ENCODE measurements at regions not wholly inside any gene's neighbourhood (a gene's known extent, or its start where the extent isn't known, plus 50 kb on each side); places are given as distances from the start of the nearest gene placed in this dataset.

- H2AFZ ChIP-seq = no peak overlapping the region
- no peaks in the 10 kb centered on the region for H3K9me2 ChIP-seq (ENCODE audit: insufficient read depth)
- no peak overlapping the region for H3K4me2 ChIP-seq
- ChIA-PET POLR2A (ENCODE audit: unreplicated experiment) (no interaction called here), CTCF (interaction anchor here (0.7 kb wide), 1 partner anchor 247 kb away, joined by 4 read pairs; no protein-coding TSS in a partner anchor)
- no peaks in the 10 kb centered on the region for H3K27me3 ChIP-seq (ENCODE audit: insufficient read depth, low read depth)
- no peak overlapping the region for H3K27ac ChIP-seq
- DNase-seq = no peak
- H4K20me1 ChIP-seq (ENCODE audit: insufficient read depth) = no peaks in the 10 kb centered on the region
- no peak for TF ChIP-seq CTCF (conservative IDR thresholded peaks at IDR 0.05)
- TF ChIP-seq EZH2 (IDR thresholded peaks at IDR 0.05; ENCODE audit: low read depth) = no peak
- peaks cover 28% of the 10 kb centered on the region for H3K4me1 ChIP-seq (replicated peaks; ENCODE audit: insufficient read depth)
- H3K9me3 ChIP-seq (ENCODE audit: insufficient read depth, low read depth) = no peaks in the 10 kb centered on the region
- no peaks in the 10 kb centered on the region for H3K36me3 ChIP-seq (ENCODE audit: low read depth)
- H3K4me3 ChIP-seq = no peak overlapping the region
- no peaks in the 10 kb centered on the region; the same call in 1 of the 2 replicates for H3K79me2 ChIP-seq (ENCODE audit: low read depth)
- intact Hi-C loops (cut with micrococcal nuclease; ENCODE audit: unreplicated experiment) = loop anchor here (5.0 kb wide), 1 partner anchor 174 kb away; no protein-coding TSS in a partner anchor
- H3F3A ChIP-seq (ENCODE audit: insufficient read depth, low read depth) = peaks cover 13% of the 10 kb centered on the region; the same call in 1 of the 2 replicates
- BruUV-seq (replicated peaks) = no TSS peak
Measured at GRCh38 chr6:150666071-150666470, 66.4 kb downstream of the PLEKHG1 start.

GRCh38 chr6:150667359-150667758, 67.7 kb downstream of the PLEKHG1 start:
- no peak for DNase-seq
- CTCF ChIA-PET = no interaction called here
- POLR2A ChIA-PET (ENCODE audit: unreplicated experiment) = interaction anchor here (0.7 kb wide), 1 partner anchor 937 kb away, joined by 3 read pairs; no protein-coding TSS in a partner anchor
- Histone ChIP-seq H3K9me2 (ENCODE audit: insufficient read depth) (no peaks in the 10 kb centered on the region), H2AFZ (no peak overlapping the region), H3K4me1 (replicated peaks; ENCODE audit: insufficient read depth) (peaks cover 28% of the 10 kb centered on the region), H3K27ac (peak overlapping the region; percentile 62), H3K9me3 (ENCODE audit: insufficient read depth, low read depth) (no peaks in the 10 kb centered on the region), H4K20me1 (ENCODE audit: insufficient read depth) (no peaks in the 10 kb centered on the region), H3K79me2 (ENCODE audit: low read depth) (no peaks in the 10 kb centered on the region; the same call in 1 of the 2 replicates), H3K4me3 (no peak overlapping the region), H3F3A (ENCODE audit: insufficient read depth, low read depth) (peaks cover 13% of the 10 kb centered on the region; the same call in 1 of the 2 replicates), H3K36me3 (ENCODE audit: low read depth) (no peaks in the 10 kb centered on the region), H3K27me3 (ENCODE audit: insufficient read depth, low read depth) (no peaks in the 10 kb centered on the region), H3K4me2 (peak overlapping the region; percentile 76)
- intact Hi-C loops (cut with micrococcal nuclease; ENCODE audit: unreplicated experiment) = loop anchor here (5.0 kb wide), 1 partner anchor 175 kb away; no protein-coding TSS in a partner anchor
- BruUV-seq (replicated peaks) = no TSS peak
- TF ChIP-seq CTCF (conservative IDR thresholded peaks at IDR 0.05) (no peak), EZH2 (IDR thresholded peaks at IDR 0.05; ENCODE audit: low read depth) (no peak)

GRCh38 chr6:150667977-150668716, 68.5 kb downstream of the PLEKHG1 start:
- Histone ChIP-seq H3K4me2 (peak overlapping the region; percentile 76), H3K9me2 (ENCODE audit: insufficient read depth) (no peaks in the 10 kb centered on the region), H3K4me1 (replicated peaks; ENCODE audit: insufficient read depth) (peaks cover 28% of the 10 kb centered on the region), H3K27me3 (ENCODE audit: insufficient read depth, low read depth) (no peaks in the 10 kb centered on the region), H3K27ac (peak overlapping the region; percentile 88), H3K9me3 (ENCODE audit: insufficient read depth, low read depth) (no peaks in the 10 kb centered on the region), H4K20me1 (ENCODE audit: insufficient read depth) (no peaks in the 10 kb centered on the region), H3F3A (ENCODE audit: insufficient read depth, low read depth) (peaks cover 13% of the 10 kb centered on the region; the same call in 1 of the 2 replicates), H3K36me3 (ENCODE audit: low read depth) (no peaks in the 10 kb centered on the region), H3K79me2 (ENCODE audit: low read depth) (no peaks in the 10 kb centered on the region; the same call in 1 of the 2 replicates), H2AFZ (no peak overlapping the region), H3K4me3 (peak overlapping the region; percentile 26; the same call in 1 of the 2 replicates)
- ChIA-PET POLR2A (ENCODE audit: unreplicated experiment) (interaction anchor here (0.6 to 0.7 kb wide), 2 partner anchors 147 to 938 kb away, joined by 3 to 4 read pairs; no protein-coding TSS in a partner anchor), CTCF (no interaction called here)
- BruUV-seq (replicated peaks) = no TSS peak
- no peak for TF ChIP-seq EZH2 (IDR thresholded peaks at IDR 0.05; ENCODE audit: low read depth)
- peak; percentile 88 to 90 for DNase-seq
- intact Hi-C loops (cut with micrococcal nuclease; ENCODE audit: unreplicated experiment) = loop anchor here (1.0 to 5.0 kb wide), 3 partner anchors 52 to 176 kb away; no protein-coding TSS in a partner anchor

All from PC-9 (cell line).